ENCODE measurements at regions not wholly inside any gene's neighbourhood (a gene's known extent, or its start where the extent isn't known, plus 50 kb on each side); places are given as distances from the start of the nearest gene placed in this dataset.

DNA sequence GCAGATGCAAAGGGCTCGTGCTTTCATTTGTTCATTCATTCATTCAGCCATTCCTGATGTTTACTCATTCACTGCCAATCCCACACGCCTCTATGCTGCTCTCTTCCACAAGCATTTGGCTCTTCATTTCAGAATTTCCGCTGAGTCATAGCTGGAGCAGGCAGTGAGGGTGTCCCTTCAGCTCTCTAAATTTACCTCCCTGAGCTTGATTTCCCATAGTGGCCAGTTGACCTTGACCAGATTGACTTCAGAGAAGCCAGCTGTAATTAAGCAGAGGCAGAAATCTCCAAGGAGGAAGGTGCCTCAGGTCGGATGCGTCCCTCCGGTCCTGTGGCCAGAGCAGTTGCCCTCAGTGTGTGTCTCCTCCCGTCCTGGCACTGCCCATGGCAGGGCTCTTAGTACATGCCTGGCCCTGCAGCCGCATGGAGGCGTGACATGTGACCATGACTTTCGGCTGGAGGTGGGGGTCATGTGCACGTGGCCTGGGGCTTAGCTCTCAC is 267.2 kb upstream of the ECI2 start:
- Histone ChIP-seq H3K36me3 (no peaks in the 10 kb centered on the region), H3K9me3 (no peaks in the 10 kb centered on the region), H3K27me3 (no peaks in the 10 kb centered on the region), H3K4me1 (peaks cover 0 to 54% of the 10 kb centered on the region in 2 donors), H3K4me3 (no peak overlapping the region), H3K27ac (peak overlapping the region; percentile 61 to 73)
- no peak for DNase-seq (ENCODE audit: low spot score)
- TF ChIP-seq, protein P1, sequence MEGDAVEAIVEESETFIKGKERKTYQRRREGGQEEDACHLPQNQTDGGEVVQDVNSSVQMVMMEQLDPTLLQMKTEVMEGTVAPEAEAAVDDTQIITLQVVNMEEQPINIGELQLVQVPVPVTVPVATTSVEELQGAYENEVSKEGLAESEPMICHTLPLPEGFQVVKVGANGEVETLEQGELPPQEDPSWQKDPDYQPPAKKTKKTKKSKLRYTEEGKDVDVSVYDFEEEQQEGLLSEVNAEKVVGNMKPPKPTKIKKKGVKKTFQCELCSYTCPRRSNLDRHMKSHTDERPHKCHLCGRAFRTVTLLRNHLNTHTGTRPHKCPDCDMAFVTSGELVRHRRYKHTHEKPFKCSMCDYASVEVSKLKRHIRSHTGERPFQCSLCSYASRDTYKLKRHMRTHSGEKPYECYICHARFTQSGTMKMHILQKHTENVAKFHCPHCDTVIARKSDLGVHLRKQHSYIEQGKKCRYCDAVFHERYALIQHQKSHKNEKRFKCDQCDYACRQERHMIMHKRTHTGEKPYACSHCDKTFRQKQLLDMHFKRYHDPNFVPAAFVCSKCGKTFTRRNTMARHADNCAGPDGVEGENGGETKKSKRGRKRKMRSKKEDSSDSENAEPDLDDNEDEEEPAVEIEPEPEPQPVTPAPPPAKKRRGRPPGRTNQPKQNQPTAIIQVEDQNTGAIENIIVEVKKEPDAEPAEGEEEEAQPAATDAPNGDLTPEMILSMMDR (IDR thresholded peaks at IDR 0.05): no peak

DNA sequence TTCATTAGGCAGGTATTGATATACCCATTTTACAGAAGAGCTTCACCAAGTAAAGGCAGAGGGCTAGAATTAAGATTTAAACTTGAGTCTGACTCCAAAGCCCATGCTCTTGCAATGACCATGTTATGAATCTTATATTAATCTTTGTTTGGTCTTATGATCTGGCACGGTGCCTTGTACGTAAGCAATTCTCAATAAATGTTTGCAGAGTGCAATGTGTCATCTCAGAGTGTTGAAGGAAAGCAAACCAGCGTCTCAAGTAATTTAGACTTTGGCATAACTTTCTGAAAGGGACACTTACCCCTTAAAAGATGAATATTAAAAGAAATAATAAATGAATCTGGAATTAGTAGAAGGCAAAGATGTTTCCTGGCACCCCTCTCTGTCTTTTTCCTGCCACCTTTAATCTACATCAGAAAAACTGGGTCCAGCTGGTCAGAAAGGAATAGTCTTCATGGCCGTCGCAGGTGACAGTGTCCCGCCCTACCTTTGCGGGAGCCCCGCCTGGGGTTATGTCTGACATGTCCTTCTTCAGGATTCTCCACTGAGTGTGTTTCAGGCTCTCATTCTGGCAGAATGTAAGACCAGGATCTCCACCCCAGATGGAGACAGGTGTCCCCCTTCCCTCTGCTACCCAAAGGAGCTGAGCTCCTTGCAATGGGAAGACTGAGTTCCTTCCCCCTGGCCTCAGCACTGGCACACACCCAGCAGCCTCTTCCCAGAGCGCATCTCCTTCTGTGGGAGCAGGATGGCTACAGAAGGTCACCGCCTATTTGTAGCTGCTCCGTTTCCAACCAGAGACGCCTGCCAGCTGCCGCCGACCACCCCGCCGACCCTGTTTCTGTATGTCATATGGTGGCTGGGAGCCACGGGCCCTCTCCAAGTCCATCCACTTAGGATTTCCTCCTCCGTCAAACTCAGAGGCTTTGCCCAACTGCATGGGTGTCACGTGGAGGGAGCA is 266.3 kb upstream of the ECI2 start:
- Histone ChIP-seq H3K36me3 (no peaks in the 10 kb centered on the region), H3K27ac (peak overlapping the region; percentile 61 to 73), H3K4me3 (no peak overlapping the region), H3K27me3 (no peaks in the 10 kb centered on the region), H3K4me1 (peaks cover 0 to 61% of the 10 kb centered on the region in 2 donors), H3K9me3 (no peaks in the 10 kb centered on the region)
- no peak for DNase-seq (ENCODE audit: low spot score)
- TF ChIP-seq, protein P1 (IDR thresholded peaks at IDR 0.05): no peak

DNA sequence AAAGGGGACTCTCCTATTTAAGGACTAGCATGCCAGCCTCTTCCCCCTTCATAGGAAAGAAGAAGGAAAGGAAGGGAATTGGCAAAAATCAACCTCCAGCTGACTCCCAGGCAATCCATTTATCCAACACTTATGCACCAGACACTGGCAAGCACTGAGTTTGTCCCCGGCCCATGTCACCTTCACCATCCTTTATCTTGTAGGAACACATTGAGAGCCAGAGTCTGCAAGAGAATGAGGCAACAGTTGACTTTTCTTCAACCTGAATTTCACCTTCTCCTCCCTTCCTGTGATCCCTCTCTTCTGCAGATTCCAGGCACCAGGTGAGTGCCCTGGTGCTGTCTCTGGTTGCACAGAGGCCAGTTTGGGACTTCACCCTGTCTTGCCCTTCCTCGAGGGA is 264.3 kb upstream of the ECI2 start:
- Histone ChIP-seq H3K9me3 (no peaks in the 10 kb centered on the region), H3K36me3 (no peaks in the 10 kb centered on the region), H3K4me1 (peaks cover 0 to 61% of the 10 kb centered on the region in 2 donors), H3K27ac (no peak overlapping the region), H3K27me3 (no peaks in the 10 kb centered on the region), H3K4me3 (no peak overlapping the region)
- TF ChIP-seq, protein P1 (IDR thresholded peaks at IDR 0.05): no peak
- no peak for DNase-seq (ENCODE audit: low spot score)

DNA sequence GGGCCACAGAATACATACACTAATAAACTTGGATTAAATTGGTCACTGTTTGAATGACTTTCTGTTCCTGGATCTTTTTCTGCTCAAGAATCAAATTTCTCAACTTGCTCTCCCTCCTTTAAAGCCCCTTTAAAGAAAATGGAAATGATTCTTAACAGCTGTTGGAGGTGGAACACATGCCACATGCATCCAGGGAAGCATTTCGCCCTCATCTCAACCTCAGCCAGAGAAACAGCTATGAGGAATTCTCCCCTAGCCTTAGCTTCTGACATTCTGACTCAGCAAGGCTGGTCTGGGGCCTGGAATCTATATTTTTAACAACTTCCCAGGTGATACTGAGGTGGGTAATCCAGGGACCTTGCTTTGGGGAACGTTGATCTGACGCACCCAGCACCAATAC is 263.4 kb upstream of the ECI2 start:
- peaks cover 0 to 54% of the 10 kb centered on the region in 2 donors for H3K4me1 ChIP-seq
- H3K4me3 ChIP-seq: no peak overlapping the region
- no peaks in the 10 kb centered on the region for H3K27me3 ChIP-seq
- H3K9me3 ChIP-seq: no peaks in the 10 kb centered on the region
- DNase-seq (ENCODE audit: low spot score): no peak
- H3K27ac ChIP-seq: peak overlapping the region in 1 of 2 donors; percentile 10
- no peaks in the 10 kb centered on the region for H3K36me3 ChIP-seq
- TF ChIP-seq, protein P1 (IDR thresholded peaks at IDR 0.05): no peak

DNA sequence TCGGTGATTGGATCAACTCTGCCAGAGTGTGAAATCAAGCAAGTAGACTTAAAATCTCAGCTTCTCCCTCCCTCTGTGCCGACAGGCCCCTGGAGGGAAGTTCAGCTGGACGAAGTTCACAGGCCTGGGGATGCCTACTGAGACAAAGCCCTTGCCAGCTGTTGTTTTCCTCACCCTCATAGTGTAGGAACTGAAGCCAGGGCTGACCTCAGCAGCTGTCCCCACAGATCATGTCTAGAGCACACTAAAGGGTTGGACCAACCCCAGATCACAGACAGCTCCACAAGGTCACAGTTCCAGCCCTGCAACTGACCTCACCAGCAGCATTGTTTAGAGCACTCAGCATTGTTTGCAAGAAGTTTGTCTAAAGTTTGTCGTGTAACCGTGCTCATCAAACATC is 261.9 kb upstream of the ECI2 start:
- Histone ChIP-seq H3K4me3 (no peak overlapping the region), H3K9me3 (no peaks in the 10 kb centered on the region), H3K27me3 (no peaks in the 10 kb centered on the region), H3K27ac (no peak overlapping the region), H3K36me3 (no peaks in the 10 kb centered on the region), H3K4me1 (peaks cover 0 to 40% of the 10 kb centered on the region in 2 donors)
- TF ChIP-seq, protein P1 (IDR thresholded peaks at IDR 0.05): no peak
- DNase-seq (ENCODE audit: low spot score): no peak

Measured in right atrium auricular region (tissue), 2 donors.